ENCODE measurements at regions not wholly inside any gene's neighbourhood (a gene's known extent, or its start where the extent isn't known, plus 50 kb on each side); places are given as distances from the start of the nearest gene placed in this dataset.

DNA sequence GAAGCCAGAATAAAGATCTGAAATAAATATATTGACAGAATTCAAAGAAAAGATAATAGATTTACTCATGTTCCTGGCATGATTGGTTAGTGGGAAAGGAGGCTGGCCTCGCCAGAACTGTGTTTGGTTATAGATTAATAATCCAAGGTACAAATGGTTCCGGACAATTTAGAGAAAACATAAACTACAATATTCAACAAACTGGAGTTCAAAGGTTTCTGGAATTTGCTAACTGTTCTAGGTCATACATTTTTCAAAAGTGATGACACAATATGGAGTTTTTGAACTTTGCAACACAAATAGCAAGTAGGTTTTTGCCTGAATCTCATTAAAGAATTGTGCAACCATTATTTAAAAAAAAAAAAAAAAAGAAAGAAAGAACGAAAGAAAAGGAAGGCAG is 251.7 kb upstream of the SALL1 start:
- Histone ChIP-seq H3K27ac (ENCODE audit: low read depth in 1 of 2, low read length in 2 of 2) (no peak overlapping the region), H3K27me3 (ENCODE audit: control insufficient read depth in 1 of 2, insufficient read depth in 2 of 2, low read length in 2 of 2) (no peaks in the 10 kb centered on the region), H3K4me1 (ENCODE audit: insufficient read depth, low read length) (no peaks in the 10 kb centered on the region), H3K4me3 (ENCODE audit: low read length) (no peak overlapping the region), H3K9me3 (ENCODE audit: control insufficient read depth in 1 of 2, insufficient read depth in 1 of 2, low read length in 2 of 2) (no peaks in the 10 kb centered on the region), H3K36me3 (ENCODE audit: insufficient read depth, low read length) (no peaks in the 10 kb centered on the region)
- ATAC-seq (ENCODE audit: poor library complexity), result no peak
- no peaks in the 10 kb centered on the region for H3K27me3 Mint-ChIP-seq
- no peaks in the 10 kb centered on the region for H3K36me3 Mint-ChIP-seq (ENCODE audit: low read depth)
- TF ChIP-seq, protein P1, sequence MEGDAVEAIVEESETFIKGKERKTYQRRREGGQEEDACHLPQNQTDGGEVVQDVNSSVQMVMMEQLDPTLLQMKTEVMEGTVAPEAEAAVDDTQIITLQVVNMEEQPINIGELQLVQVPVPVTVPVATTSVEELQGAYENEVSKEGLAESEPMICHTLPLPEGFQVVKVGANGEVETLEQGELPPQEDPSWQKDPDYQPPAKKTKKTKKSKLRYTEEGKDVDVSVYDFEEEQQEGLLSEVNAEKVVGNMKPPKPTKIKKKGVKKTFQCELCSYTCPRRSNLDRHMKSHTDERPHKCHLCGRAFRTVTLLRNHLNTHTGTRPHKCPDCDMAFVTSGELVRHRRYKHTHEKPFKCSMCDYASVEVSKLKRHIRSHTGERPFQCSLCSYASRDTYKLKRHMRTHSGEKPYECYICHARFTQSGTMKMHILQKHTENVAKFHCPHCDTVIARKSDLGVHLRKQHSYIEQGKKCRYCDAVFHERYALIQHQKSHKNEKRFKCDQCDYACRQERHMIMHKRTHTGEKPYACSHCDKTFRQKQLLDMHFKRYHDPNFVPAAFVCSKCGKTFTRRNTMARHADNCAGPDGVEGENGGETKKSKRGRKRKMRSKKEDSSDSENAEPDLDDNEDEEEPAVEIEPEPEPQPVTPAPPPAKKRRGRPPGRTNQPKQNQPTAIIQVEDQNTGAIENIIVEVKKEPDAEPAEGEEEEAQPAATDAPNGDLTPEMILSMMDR (IDR thresholded peaks at IDR 0.05), result no peak
- no peak for DNase-seq
- H3K4me3 Mint-ChIP-seq, result no peak overlapping the region
- CTCF ChIA-PET, result no interaction called here
- H3K4me1 Mint-ChIP-seq (ENCODE audit: low read depth), result no peaks in the 10 kb centered on the region
- no peak overlapping the region for H3K27ac Mint-ChIP-seq
- intact Hi-C loops (cut with DNase I, micrococcal nuclease), result no loop called here
- H3K9me3 Mint-ChIP-seq, result peaks cover 10% of the 10 kb centered on the region
- POLR2A ChIA-PET, result no interaction called here

DNA sequence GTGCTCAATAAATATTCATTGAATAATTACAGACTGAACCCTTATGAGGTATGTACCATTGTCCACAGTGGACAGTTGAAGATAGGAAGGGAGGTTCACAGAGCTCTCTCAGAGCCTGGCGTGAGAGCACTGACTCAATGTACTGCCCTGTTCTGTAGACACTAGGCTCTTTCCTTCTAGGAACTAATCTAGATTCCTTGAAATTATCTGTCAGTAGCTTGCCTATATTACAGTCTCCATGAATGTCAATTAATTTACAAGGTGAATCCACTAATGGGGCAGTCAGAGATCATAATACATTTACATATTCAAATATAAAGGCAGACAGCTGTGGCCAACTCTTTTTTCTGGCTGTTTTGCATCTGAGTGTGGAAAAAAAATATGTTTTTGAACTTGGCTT is 251.2 kb upstream of the SALL1 start:
- no peaks in the 10 kb centered on the region for H3K36me3 Mint-ChIP-seq (ENCODE audit: low read depth)
- H3K4me1 Mint-ChIP-seq (ENCODE audit: low read depth), result no peaks in the 10 kb centered on the region
- no peak for DNase-seq
- ATAC-seq (ENCODE audit: poor library complexity), result no peak
- H3K9me3 Mint-ChIP-seq, result peaks cover 10% of the 10 kb centered on the region
- Histone ChIP-seq H3K27ac (ENCODE audit: low read depth in 1 of 2, low read length in 2 of 2) (no peak overlapping the region), H3K9me3 (ENCODE audit: control insufficient read depth in 1 of 2, insufficient read depth in 1 of 2, low read length in 2 of 2) (no peaks in the 10 kb centered on the region), H3K4me3 (ENCODE audit: low read length) (no peak overlapping the region), H3K4me1 (ENCODE audit: insufficient read depth, low read length) (no peaks in the 10 kb centered on the region), H3K27me3 (ENCODE audit: control insufficient read depth in 1 of 2, insufficient read depth in 2 of 2, low read length in 2 of 2) (no peaks in the 10 kb centered on the region), H3K36me3 (ENCODE audit: insufficient read depth, low read length) (no peaks in the 10 kb centered on the region)
- no peaks in the 10 kb centered on the region for H3K27me3 Mint-ChIP-seq
- H3K4me3 Mint-ChIP-seq, result no peak overlapping the region
- ChIA-PET POLR2A (no interaction called here), CTCF (no interaction called here)
- TF ChIP-seq, protein P1 (IDR thresholded peaks at IDR 0.05), result no peak
- H3K27ac Mint-ChIP-seq, result no peak overlapping the region
- intact Hi-C loops (cut with DNase I, micrococcal nuclease), result no loop called here

DNA sequence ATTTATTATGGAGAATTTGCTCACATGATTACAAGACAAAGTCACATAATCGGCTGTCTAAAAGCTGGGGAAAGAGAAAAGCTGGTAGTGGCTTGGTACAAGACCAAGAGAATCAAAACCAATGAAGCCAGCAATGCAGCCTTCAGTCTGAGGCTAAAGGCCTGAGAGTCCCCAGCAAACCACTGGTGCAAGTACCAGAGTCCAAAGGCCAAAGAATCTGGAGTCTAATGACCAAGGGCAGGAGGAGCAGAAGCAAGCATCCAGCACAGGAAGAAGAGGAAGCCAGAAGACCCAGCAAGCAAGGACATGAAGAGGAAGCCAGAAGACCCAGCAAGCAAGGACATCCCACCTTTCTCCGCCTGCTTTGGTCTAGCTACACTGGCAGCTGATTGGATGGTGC is 250.6 kb upstream of the SALL1 start:
- ChIA-PET CTCF (no interaction called here), POLR2A (no interaction called here)
- Histone ChIP-seq H3K9me3 (ENCODE audit: control insufficient read depth in 1 of 2, insufficient read depth in 1 of 2, low read length in 2 of 2) (no peaks in the 10 kb centered on the region), H3K4me3 (ENCODE audit: low read length) (no peak overlapping the region), H3K27ac (ENCODE audit: low read depth in 1 of 2, low read length in 2 of 2) (no peak overlapping the region), H3K4me1 (ENCODE audit: insufficient read depth, low read length) (no peaks in the 10 kb centered on the region), H3K27me3 (ENCODE audit: control insufficient read depth in 1 of 2, insufficient read depth in 2 of 2, low read length in 2 of 2) (no peaks in the 10 kb centered on the region), H3K36me3 (ENCODE audit: insufficient read depth, low read length) (no peaks in the 10 kb centered on the region)
- no peak for ATAC-seq (ENCODE audit: poor library complexity)
- DNase-seq, result no peak
- no peaks in the 10 kb centered on the region for H3K36me3 Mint-ChIP-seq (ENCODE audit: low read depth)
- no peak overlapping the region for H3K4me3 Mint-ChIP-seq
- H3K27ac Mint-ChIP-seq, result no peak overlapping the region
- H3K9me3 Mint-ChIP-seq, result peaks cover 10% of the 10 kb centered on the region
- no peaks in the 10 kb centered on the region for H3K4me1 Mint-ChIP-seq (ENCODE audit: low read depth)
- TF ChIP-seq, protein P1 (IDR thresholded peaks at IDR 0.05), result no peak
- H3K27me3 Mint-ChIP-seq, result no peaks in the 10 kb centered on the region
- intact Hi-C loops (cut with DNase I, micrococcal nuclease), result no loop called here
